Skeletal muscle cell (primary cell): ENCODE measurements at regions not wholly inside any gene's neighbourhood (a gene's known extent, or its start where the extent isn't known, plus 50 kb on each side); places are given as distances from the start of the nearest gene placed in this dataset.

Experiments
- DNase-seq: peaks from one replicate; pipeline ENCODE4 v3.0.0-alpha.2; 2010; ENCODE audit warnings: low read depth
- H3K4me3 ChIP-seq: 2 replicates; pipeline ENCODE4 v1.5.1; 2011; ENCODE audit warnings: low read depth, mild to moderate bottlenecking, control low read depth, low read length, moderate library complexity

DNA sequence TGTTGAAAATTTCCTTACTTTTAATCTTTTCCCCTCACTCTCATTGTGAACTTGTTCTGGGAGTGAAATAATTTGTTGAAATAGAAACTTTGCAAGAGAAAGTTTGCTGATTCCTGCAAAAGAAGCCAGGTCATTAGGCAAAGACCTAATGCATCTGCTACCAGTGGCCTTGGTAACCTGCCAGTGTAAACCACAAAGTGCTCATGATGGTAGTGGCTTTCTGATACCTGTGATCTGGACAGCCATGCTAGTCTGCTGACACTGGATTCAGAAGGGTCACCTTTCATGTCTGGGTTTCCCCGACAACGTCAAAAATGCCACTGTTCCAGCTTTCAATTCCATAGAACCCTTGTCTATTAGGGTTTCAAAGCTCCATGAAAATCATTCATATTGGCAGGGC is 123.7 kb upstream of the MCTP2 start:
- no peak for DNase-seq
- H3K4me3 ChIP-seq: no peak overlapping the region

DNA sequence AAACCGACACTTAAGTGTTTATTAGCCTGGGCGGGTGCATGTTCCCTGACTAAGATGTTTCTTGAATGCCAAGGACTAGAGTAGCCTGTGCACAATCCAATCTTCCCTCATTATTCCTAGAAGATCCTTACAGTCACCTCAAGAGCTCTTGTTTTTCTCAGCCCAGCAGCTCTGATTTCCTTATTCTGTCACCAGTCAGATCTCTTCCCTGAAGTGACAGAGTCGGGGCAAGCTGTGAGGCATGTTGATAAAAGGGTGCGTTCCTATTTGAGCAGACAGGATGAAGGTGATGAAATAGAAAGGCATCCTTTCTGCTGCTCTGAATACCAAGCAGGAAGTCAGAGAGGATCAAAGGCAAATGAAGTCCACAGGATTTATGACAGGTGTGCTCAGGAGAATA is 125.6 kb upstream of the MCTP2 start:
- DNase-seq: no peak
- no peak overlapping the region for H3K4me3 ChIP-seq

DNA sequence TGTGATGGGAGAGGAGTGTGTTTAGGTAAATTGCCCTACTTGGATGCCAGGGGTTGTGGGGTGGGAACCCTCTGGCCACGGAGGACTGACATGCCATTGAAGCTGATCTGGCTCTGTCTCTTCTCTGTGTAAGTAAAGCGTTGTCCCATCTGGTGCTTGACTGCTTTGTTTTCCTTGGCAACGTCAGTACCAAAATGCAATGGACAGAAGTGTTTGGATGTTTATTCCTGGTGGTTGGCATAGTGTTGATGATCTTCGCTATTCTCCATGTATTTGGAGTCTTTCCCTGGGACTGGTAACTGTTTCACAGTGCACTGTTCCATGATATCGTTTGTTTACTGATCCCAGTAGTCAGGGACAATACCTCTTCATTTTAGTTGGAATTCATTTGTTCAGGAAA is 130.5 kb upstream of the MCTP2 start:
- H3K4me3 ChIP-seq: no peak overlapping the region
- no peak for DNase-seq

DNA sequence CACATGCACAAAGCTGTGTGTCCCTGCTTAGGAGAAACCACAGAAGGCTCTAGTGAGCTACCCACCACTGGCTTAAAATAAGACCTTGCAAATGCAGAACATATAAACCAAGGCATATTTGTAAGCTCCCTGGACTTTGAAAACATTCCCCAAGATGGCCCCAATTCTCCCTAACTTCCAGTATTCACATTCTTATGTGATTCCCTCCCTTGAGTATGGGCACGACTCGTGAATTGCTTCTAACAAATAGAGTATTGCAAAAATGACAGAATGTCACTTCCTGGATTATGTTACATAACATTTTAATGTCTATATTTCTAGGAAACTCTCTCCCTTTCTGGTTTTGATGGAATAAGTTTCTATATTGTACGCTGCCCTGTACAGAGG is 131.8 kb upstream of the MCTP2 start:
- no peak overlapping the region for H3K4me3 ChIP-seq
- no peak for DNase-seq

DNA sequence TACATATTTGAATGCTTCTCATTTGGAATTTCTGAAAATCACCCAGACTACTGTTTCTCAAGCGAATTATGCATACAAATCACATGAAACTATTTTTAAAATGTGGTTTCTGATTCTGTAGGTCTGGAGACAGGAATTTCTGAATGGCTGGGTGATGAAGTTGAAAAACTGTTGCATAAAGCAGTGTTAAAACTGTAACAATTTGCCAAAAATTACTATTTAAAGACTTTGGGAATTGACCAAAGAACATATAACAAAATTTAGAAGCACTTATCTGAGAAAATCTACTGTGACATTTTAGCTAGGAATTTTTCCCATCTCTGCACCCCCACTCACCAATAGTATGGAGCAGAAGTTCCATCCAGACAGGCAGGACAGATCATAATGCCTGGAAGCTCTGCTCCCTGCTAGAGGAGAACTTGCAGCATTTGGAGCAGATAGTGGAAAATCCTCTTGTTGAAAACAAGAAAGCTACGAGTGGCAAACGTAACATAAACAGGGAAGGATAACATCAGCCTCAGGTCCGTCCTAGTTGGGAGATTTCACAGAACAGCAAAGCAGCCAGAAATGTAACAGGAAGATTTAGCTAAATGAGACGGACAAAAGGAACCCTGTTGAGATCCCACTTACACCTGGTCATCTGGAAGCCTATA is 132.3 kb upstream of the MCTP2 start:
- DNase-seq: no peak

DNA sequence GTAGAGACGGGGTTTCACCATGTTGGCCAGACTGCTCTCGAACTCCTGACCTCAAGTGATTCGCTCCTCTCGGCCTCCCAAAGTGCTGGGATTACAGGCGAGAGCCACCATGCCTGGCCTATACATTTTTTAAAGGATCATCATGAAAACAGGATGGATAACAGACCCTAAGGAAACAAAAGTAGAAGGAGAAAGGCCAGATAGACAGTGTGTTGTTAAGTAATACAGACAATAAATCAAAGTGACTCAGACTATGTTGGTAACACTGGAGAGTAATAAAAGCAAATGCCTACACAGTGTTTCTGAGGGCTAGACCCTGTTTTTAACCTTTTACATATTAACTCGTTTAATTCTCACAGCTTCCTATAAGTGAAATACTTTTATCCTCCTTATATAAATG is 133.8 kb upstream of the MCTP2 start:
- DNase-seq: peak; percentile 32
- no peak overlapping the region for H3K4me3 ChIP-seq

More for the DNA sequence above, 132.3 kb upstream of the MCTP2 start:
- no peak overlapping the region for H3K4me3 ChIP-seq

DNA sequence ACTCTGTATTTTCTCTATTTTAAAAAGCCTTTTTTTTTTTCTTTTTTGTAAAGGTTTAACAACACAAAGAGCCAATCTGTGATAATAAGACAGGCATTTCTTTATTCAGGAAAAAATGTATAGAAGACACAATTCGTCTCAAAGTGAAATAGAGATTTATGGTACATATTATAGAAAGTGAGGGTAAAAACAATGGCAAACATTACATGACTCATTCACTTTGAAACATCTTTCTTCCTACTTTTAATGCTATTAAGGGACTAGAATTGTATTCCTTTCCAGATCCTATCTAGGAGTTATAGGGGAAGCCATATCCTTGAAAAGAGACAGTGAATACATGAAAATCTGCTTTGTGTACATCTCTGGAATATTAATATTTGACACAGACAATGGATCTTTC is 137.1 kb upstream of the MCTP2 start:
- no peak overlapping the region for H3K4me3 ChIP-seq

DNA sequence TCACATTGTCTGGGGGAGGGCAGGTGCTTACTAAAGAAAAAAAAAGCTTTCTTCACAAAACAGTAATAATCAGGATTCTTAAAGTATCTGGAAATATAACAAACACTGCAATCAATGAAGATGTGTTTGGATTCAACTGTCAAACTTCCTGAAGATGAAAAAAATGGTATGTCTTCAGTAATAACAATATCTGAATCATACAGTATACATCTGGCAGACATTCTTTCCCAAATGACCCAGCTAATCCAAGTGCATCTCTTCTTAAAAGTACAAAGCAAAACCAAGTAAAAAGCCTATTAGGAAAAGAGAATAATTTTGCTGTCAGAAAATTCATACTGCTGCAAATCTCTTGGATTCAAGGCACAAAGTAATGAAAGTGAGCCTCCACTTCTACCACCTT is 145.0 kb upstream of the MCTP2 start:
- DNase-seq: no peak
- no peak overlapping the region for H3K4me3 ChIP-seq

More for the DNA sequence above, 137.1 kb upstream of the MCTP2 start:
- DNase-seq: no peak

DNA sequence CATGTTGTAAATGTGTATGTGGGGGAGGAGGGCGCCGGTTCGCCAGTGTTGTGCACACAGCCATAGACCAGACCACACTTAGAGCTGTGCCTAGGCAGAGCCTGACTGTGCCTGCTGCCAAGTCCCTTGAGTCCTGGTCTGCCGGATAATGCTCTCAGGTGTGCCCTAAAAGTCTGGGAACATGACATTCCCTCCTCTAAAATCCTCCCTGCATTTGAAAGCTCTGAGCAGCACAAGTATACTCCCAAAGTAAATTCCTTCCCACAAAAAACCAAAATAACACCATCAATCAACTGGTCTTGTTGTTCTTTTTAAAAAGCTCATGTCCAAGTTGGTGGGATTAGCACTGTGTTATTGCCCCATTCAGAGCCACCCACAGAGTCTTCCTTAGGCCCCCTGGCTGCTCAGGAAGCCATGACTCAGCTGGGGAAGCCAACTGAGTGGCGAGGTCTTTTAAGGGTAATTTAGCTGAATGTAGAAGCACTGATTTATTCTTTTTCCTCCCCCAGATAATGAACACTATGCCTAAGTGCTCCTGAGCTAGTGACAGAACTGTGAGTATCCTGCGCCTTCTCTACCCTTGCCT is 147.8 kb upstream of the MCTP2 start:
- peak; percentile 91 for DNase-seq

DNA sequence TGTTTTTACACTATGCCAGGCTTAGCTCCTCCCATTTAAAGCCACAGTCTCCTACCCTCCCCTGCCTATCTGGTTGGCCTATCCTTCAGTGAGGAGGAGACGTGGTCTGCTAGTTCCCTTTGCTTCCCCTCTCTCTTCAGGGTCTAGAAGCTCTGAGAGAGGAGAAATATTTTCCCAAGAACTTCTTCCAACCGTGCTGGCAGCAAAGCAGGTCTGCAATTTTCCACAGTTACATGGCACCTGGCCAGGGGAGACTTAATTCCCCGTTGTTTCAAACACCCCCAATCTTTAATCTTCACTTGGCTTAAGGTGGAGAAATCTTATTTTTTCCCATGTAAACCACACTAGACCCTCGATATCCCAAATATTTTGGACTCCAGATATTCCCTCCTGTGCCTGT is 149.5 kb upstream of the MCTP2 start:
- H3K4me3 ChIP-seq: no peak overlapping the region

More for the DNA sequence above, 147.8 kb upstream of the MCTP2 start:
- no peak overlapping the region for H3K4me3 ChIP-seq

DNA sequence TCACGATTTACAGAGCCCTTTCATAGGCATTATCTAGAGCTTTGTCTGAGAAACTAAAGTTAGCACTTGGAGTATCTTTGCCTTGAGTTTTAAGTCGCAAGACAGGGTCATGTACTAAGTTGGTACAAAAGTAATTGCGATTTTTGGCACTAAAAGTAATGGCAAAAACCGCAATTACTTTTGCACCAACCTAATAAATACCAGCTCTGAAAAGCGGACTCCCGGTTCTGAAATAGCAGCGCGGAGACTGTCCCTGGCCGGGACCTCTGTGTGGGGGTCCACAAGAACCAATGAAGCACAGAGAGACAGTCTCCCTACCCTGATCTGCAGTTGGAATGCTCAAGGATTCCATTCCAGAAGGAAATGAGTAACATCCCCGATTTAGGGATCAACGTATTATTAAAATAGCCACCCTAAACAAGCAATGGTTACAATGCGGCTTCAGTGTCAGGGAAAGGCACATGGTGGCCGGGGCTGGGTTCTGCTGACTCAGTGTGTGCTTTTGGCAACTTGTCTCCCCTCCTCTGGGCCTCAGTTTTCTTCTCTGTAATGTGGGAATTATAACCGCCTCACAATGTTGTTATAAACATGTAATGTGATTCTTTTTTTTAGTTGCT is 150.3 kb upstream of the MCTP2 start:
- H3K4me3 ChIP-seq: no peak overlapping the region
- no peak for DNase-seq

More for the DNA sequence above, 149.5 kb upstream of the MCTP2 start:
- no peak for DNase-seq

DNA sequence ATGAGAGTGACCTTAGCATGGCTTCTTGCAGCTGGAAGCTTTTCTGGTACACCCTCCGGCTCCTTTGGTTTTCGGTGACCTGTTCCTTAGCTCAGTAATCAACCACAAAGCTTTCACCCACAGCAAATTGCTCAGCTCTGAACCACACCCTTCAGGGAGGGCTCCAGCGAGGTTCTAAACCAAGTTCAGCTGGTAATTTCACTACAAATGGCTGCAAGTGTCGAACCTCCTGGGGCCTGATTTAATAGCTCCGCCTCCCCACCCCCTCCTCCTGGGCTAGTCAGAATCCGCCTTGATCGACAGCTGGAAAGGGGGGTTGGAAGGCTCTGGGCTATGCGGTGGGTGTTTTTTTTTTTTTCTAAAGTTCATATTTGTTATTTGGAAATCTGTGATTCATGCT is 150.9 kb upstream of the MCTP2 start:
- DNase-seq: peak; percentile 76
- H3K4me3 ChIP-seq: no peak overlapping the region

DNA sequence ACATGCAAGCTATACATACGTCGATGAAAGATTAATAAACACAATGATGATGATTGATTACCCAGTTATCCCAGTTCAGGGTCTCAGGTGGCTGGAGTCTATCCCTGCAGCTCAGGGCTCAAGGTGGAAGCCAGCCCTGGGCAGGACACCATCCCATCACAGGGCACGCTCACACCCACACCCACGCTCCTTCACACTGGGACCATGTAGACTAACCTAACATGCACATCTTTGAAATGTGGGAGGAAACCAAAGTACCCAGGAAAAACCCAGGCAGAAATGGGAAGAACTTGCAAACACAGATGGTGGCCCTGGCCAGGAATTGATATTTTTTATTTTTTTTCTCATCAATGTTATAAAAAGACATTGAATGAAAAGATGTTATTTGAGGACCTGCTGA is 151.4 kb upstream of the MCTP2 start:
- DNase-seq: no peak

DNA sequence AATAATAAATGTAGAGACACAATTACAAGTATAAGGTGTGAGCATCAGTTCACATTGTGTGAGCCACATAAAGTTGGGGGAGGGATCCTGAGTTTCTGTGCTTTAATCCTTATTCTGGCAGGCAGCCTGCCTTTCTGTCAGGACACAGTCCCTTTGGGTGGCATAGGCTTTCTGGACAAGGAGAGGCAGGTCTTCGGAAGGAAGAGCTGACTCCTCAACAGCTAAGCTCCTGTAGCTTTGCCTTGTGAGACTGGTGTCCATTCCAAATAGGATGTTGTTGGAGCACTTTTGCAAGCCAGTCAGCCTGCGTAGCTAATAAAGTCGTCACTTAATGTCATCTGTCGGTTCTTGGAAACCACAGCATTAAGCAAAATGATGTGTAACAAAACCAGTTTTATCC is 151.9 kb upstream of the MCTP2 start:
- no peak for DNase-seq
- no peak overlapping the region for H3K4me3 ChIP-seq

More for the DNA sequence above, 151.4 kb upstream of the MCTP2 start:
- H3K4me3 ChIP-seq: no peak overlapping the region

DNA sequence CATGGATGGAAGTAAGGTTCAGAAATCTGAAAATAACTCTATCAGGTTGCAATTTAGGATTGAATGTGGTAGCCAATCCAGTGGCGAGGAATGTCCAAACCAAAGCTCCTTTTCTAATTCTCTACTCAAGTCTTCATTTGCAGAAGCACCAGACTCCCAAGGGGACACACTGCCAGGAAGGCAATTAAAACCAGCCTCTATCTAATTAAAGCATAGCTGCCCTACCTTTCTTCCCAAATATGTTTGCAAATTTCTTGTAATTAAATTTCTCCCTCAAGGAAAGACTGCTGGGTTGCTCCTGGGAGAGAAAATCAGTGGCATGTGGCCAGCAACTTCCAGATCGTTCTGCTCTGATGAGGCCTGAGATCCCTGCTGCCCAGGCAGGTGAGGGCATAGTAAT is 153.4 kb upstream of the MCTP2 start:
- no peak for DNase-seq
- no peak overlapping the region for H3K4me3 ChIP-seq

DNA sequence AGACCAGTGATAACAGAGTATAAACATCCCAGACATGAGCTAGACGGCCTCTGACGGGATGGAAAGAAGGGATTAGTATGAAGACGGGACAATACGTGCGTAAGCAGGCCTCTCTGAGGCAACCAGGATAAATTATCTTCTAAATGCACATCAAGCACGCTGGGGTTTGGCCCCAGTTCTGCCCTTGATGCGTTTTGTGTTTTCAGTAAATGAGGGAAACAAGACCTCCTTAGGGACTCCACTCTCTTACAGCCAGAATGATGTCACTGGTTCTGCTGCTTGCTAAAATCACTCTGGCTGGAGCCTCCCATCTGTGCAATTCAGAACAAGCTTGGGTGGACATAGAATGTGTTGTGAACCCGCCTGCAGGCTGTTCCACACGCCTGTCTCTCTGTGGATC is 156.0 kb upstream of the MCTP2 start:
- H3K4me3 ChIP-seq: no peak overlapping the region
- DNase-seq: peak; percentile 88

DNA sequence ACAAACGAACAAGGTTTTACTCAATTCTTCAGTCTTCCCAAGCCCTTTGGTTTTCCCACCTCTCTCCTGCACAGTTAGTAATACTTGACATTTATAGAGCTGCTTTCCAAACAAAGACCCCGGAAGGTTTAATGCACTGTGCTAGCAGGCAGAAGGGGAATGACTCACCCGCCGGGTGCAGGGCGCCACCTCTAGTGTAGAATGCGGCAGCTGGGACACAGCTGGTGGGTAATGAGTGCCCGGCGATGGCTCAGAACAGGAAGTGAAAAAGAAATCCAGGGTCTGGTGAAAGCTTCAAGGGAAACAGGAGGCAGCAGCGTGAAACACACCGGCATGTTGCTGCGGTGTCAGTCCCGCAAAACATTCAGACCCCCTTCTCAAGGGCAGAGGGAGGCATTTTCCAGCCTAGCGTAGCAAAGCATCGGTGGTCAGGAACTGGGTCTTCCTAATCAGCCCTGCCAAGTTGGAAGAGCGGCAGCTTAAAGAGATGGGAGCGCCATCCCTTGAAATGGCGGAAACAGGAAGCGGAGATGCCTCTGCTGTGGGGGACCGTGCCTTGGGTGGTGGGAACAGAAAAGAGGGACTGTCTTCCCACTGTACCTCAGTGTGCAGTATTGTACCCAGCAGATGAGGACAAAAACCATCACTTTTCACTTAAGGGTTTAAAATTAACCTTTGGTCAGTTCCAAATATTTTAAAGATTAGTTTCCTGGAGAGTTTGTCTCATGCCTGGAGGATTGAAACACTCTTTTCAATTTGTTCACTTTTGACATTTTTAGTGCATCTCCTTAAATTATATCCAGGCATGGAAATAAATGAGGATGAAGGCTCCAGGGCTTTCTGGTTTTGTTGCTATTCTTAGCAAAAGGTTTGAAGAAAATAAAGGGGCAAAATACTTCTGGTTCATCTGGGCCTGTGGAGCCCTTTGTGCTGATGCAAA is 160.7 kb upstream of the MCTP2 start:
- H3K4me3 ChIP-seq: no peak overlapping the region
- no peak for DNase-seq

DNA sequence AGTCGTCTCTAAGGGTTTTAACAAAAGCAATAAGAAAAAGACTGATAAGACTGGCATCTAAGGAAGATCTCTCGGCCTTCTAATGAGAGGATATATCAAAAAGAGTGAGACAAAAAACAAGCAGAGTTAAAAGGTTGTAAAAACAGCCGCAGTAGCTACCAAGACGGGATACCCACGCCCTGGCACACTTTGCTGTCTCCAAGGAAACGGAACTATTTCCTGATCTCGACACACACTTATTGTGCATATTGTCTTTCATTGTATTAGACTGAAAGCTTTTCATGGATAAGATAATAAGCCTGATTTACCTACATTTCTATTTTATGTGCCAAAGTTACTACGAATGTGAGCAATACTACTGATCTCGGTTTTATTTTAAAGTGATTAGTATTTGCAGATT is 161.5 kb upstream of the MCTP2 start:
- H3K4me3 ChIP-seq: no peak overlapping the region
- DNase-seq: no peak

DNA sequence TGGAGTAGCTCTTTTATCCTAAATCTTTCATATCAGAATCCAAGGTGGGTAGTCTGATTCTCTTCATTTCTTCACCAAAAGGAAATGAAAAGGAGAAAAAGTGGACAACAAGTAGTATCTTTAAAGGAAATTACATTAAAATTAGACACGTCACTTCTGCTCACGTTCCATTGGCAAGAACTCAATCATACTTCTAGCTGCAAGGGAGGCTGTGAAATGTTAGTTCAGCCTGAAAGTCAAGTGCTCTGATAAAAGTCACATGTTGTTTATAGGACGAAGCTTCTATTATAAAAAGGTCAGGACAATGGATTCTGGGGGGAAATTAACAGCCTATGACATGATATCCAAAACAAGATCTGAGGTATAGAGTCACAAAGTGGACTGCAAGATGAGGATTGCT is 164.6 kb upstream of the MCTP2 start:
- no peak for DNase-seq
- H3K4me3 ChIP-seq: no peak overlapping the region

DNA sequence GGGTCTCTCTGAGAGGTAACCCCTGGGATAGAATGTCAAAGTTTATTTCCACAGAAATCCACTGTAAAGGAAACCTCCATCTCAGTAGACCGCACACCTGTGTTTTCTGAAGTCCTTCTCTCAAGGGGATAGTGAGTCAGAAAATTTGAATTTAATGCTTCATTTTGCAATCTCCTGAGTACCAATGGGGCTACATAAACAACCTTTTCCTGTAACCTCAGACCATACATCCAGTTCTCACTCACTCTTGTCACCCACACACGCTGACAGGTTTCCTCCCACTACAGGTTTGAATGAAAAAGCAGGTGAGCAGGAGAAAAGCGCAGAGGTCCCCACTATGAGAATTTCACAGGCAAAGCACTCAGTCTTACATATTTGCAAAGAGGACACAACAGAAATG is 165.3 kb upstream of the MCTP2 start:
- DNase-seq: no peak
- no peak overlapping the region for H3K4me3 ChIP-seq
